ENCODE measurements at regions not wholly inside any gene's neighbourhood (a gene's known extent, or its start where the extent isn't known, plus 50 kb on each side); places are given as distances from the start of the nearest gene placed in this dataset.

GRCh38 chr19:28905996-28906395 lies 307.0 kb downstream of the UQCRFS1 start:
- TF ChIP-seq CTCF (IDR thresholded peaks at IDR 0.05; ENCODE audit: extremely low read depth in 1 of 2, insufficient read depth in 1 of 2, low read depth in 1 of 2, low read length in 2 of 2) (no peak), EZH2 (IDR thresholded peaks at IDR 0.05; ENCODE audit: borderline replicate concordance, low read depth, low read length, severe bottlenecking) (no peak)

Data from endothelial cell of umbilical vein (primary cell).